DMS153 treated with DMSO at 0.1 percent for 48 hours (cell line): ENCODE measurements at regions not wholly inside any gene's neighbourhood (a gene's known extent, or its start where the extent isn't known, plus 50 kb on each side); places are given as distances from the start of the nearest gene placed in this dataset.
A peak's percentile ranks its signal among the peaks of the same experiment; 100 is the strongest.
"Not testable (repeated sequence)": the region's sequence is repeated elsewhere in the genome, so short reads cannot be mapped to it uniquely, and the experiment has no call there.

Experiments
- DNase-seq: peaks from one replicate; lab custom pipeline; 2025; ENCODE audit not compliant: unreplicated experiment; lab: John Stamatoyannopoulos, UW

- DNase-seq, result no peak
Observed at GRCh38 chr4:177796841-177797240, 354.6 kb upstream of the AGA start.

- no peak for DNase-seq
Observed at GRCh38 chr4:177798161-177798560, 355.9 kb upstream of the AGA start.

GRCh38 chr4:177802162-177802561, 359.9 kb upstream of the AGA start:
- DNase-seq, result no peak

- peak; percentile 32 for DNase-seq
Observed at GRCh38 chr4:177802661-177803060, 360.4 kb upstream of the AGA start.

GRCh38 chr4:177803151-177803550, 360.9 kb upstream of the AGA start:
- DNase-seq, result no peak

GRCh38 chr4:177809791-177810190, 367.6 kb upstream of the AGA start:
- no peak for DNase-seq

- no peak for DNase-seq
Observed at GRCh38 chr4:177810220-177810619, 368.0 kb upstream of the AGA start.

- not testable (repeated sequence) for DNase-seq
Observed at GRCh38 chr4:177818392-177818791, 376.2 kb upstream of the AGA start.

GRCh38 chr4:177826973-177827372, 384.7 kb upstream of the AGA start:
- DNase-seq, result no peak

GRCh38 chr4:177841258-177841657, 399.0 kb upstream of the AGA start:
- DNase-seq, result no peak

GRCh38 chr4:177853229-177853628, 411.0 kb upstream of the AGA start:
- DNase-seq, result no peak

GRCh38 chr4:177855507-177856197, 413.4 kb upstream of the AGA start:
- DNase-seq, result no peak

GRCh38 chr4:177860171-177860570, 417.9 kb upstream of the AGA start:
- no peak for DNase-seq

- no peak for DNase-seq
Observed at GRCh38 chr4:177861551-177862094, 419.4 kb upstream of the AGA start.

GRCh38 chr4:177862541-177863176, 420.4 kb upstream of the AGA start:
- DNase-seq, result no peak

- no peak for DNase-seq
Observed at GRCh38 chr4:177879851-177880250, 437.6 kb upstream of the AGA start.

- no peak for DNase-seq
Observed at GRCh38 chr4:177895136-177895535, 452.9 kb upstream of the AGA start.

GRCh38 chr4:177901786-177902185, 459.5 kb upstream of the AGA start:
- no peak for DNase-seq

GRCh38 chr4:177902386-177902785, 460.1 kb upstream of the AGA start:
- DNase-seq, result no peak

- no peak for DNase-seq
Observed at GRCh38 chr4:177907736-177908424, 465.6 kb upstream of the AGA start.

- no peak for DNase-seq
Observed at GRCh38 chr4:177921715-177922114, 479.5 kb upstream of the AGA start.

- DNase-seq, result no peak
Observed at GRCh38 chr4:177923888-177924287, 481.7 kb upstream of the AGA start.
